PC-9 (cell line): ENCODE measurements at regions not wholly inside any gene's neighbourhood (a gene's known extent, or its start where the extent isn't known, plus 50 kb on each side); places are given as distances from the start of the nearest gene placed in this dataset.

Experiments
- BruUV-seq: library from RNA; stranded (reverse); fragments of 400-500 nt; replicated peaks from 2 replicates; lab custom pipeline; 2021; lab: Mats Ljungman, UMichigan
- CTCF ChIA-PET: fragments of 300-600 bp; sonication (Branson Sonifier 250); formaldehyde crosslinking; loops from one replicate; lab custom pipeline; 2022; ENCODE audit warnings: antibody characterized with exemption; lab: Charles Lee
- POLR2A ChIA-PET: fragments of 300-600 bp; sonication (Branson Sonifier 250); formaldehyde crosslinking; loops from one replicate; lab custom pipeline; 2022; ENCODE audit warnings: antibody characterized with exemption; ENCODE audit not compliant: unreplicated experiment; lab: Charles Lee
- DNase-seq, 2 experiments: peaks; one replicate each; pipeline versions ENCODE4 v3.0.0 to v3.0.0-alpha.2; 2015 to 2022; ENCODE audit warnings: mixed read lengths in 1 of 2
- H2AFZ ChIP-seq: fragments of 200-600 bp; sonication (generic); 2 replicates; pipeline ENCODE4 v1.8.1; 2017; ENCODE audit warnings: antibody characterized with exemption
- H3F3A ChIP-seq: fragments of 200-600 bp; sonication (generic); 2 replicates; pipeline ENCODE4 v1.8.1; 2017; ENCODE audit warnings: antibody characterized with exemption, mild to moderate bottlenecking, low read depth; ENCODE audit not compliant: insufficient read depth
- H3K27ac ChIP-seq: fragments of 200-600 bp; sonication (generic); 2 replicates; pipeline ENCODE4 v1.6.1; 2016; ENCODE audit warnings: mixed run types
- H3K27me3 ChIP-seq: fragments of 200-600 bp; sonication (generic); 2 replicates; pipeline ENCODE4 v1.6.1; 2016; ENCODE audit warnings: low read depth, mixed run types; ENCODE audit not compliant: insufficient read depth
- H3K36me3 ChIP-seq: fragments of 200-600 bp; sonication (generic); 2 replicates; pipeline ENCODE4 v1.6.1; 2016; ENCODE audit warnings: low read depth, mixed run types
- H3K4me1 ChIP-seq: fragments of 200-600 bp; sonication (generic); replicated peaks from 2 replicates; pipeline ENCODE4 v1.6.1; 2016; ENCODE audit warnings: mixed run types; ENCODE audit not compliant: insufficient read depth
- H3K4me2 ChIP-seq: fragments of 200-600 bp; sonication (generic); 2 replicates; pipeline ENCODE4 v1.6.1; 2017; ENCODE audit warnings: mixed run types
- H3K4me3 ChIP-seq: fragments of 200-600 bp; sonication (generic); 2 replicates; pipeline ENCODE4 v1.6.1; 2016; ENCODE audit warnings: mixed run types
- H3K79me2 ChIP-seq: fragments of 200-600 bp; sonication (generic); 2 replicates; pipeline ENCODE4 v1.6.1; 2017; ENCODE audit warnings: low read depth, mixed run types
- H3K9me2 ChIP-seq: fragments of 200-600 bp; sonication (generic); 2 replicates; pipeline ENCODE4 v1.8.1; 2017; ENCODE audit warnings: mild to moderate bottlenecking; ENCODE audit not compliant: insufficient read depth
- H3K9me3 ChIP-seq: fragments of 200-600 bp; sonication (generic); 2 replicates; pipeline ENCODE4 v1.8.1; 2016; ENCODE audit warnings: low read depth; ENCODE audit not compliant: insufficient read depth
- H4K20me1 ChIP-seq: fragments of 200-600 bp; sonication (generic); 2 replicates; pipeline ENCODE4 v1.8.1; 2017; ENCODE audit not compliant: insufficient read depth
- EZH2 ChIP-seq: fragments of 200-600 bp; sonication (generic); IDR thresholded peaks from 2 replicates; pipeline ENCODE4 v1.8.0; 2017; ENCODE audit warnings: antibody characterized with exemption, low read depth
- intact Hi-C: fragments of 100-400 bp; cut with micrococcal nuclease; formaldehyde crosslinking; loops from one replicate; pipeline ENCODE4 v1.10.0; 2022; ENCODE audit not compliant: unreplicated experiment
- TF ChIP-seq, protein P1 (sequence below): fragments of 200-600 bp; sonication (generic); conservative IDR thresholded peaks from 2 replicates; pipeline ENCODE4 v1.6.1; 2017; ENCODE audit warnings: mixed run types, antibody characterized with exemption, mild to moderate bottlenecking, moderate library complexity

DNA sequence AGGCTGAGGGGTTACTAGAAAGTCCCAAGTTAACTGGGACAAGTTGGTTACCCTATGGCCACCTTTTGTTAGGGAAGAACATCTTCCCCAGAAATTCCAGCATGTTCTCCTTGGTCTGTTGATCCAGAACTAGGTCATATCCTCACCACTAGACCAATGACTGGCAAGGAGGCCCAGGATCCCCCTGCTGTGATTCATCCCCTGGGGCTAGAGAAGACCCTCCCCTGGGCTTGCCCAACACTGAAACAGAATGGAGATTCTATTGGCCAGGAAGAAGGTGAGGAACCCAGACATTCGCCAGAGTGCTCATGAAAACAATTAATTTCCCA lies 90.1 kb upstream of the SIM2 start:
- no peak overlapping the region for H2AFZ ChIP-seq
- no peaks in the 10 kb centered on the region for H3K27me3 ChIP-seq
- no peak overlapping the region for H3K4me2 ChIP-seq
- no peak overlapping the region for H3K4me3 ChIP-seq
- CTCF ChIA-PET = no interaction called here
- intact Hi-C loops = no loop called here
- DNase-seq = no peak
- POLR2A ChIA-PET = no interaction called here
- no peaks in the 10 kb centered on the region for H4K20me1 ChIP-seq
- no TSS peak for BruUV-seq
- H3K9me3 ChIP-seq = no peaks in the 10 kb centered on the region
- no peaks in the 10 kb centered on the region for H3K79me2 ChIP-seq
- no peaks in the 10 kb centered on the region for H3F3A ChIP-seq
- no peaks in the 10 kb centered on the region for H3K9me2 ChIP-seq
- H3K4me1 ChIP-seq = no peaks in the 10 kb centered on the region
- H3K27ac ChIP-seq = no peak overlapping the region
- no peaks in the 10 kb centered on the region for H3K36me3 ChIP-seq
- TF ChIP-seq EZH2 = no peak
- TF ChIP-seq, protein P1, sequence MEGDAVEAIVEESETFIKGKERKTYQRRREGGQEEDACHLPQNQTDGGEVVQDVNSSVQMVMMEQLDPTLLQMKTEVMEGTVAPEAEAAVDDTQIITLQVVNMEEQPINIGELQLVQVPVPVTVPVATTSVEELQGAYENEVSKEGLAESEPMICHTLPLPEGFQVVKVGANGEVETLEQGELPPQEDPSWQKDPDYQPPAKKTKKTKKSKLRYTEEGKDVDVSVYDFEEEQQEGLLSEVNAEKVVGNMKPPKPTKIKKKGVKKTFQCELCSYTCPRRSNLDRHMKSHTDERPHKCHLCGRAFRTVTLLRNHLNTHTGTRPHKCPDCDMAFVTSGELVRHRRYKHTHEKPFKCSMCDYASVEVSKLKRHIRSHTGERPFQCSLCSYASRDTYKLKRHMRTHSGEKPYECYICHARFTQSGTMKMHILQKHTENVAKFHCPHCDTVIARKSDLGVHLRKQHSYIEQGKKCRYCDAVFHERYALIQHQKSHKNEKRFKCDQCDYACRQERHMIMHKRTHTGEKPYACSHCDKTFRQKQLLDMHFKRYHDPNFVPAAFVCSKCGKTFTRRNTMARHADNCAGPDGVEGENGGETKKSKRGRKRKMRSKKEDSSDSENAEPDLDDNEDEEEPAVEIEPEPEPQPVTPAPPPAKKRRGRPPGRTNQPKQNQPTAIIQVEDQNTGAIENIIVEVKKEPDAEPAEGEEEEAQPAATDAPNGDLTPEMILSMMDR = no peak

DNA sequence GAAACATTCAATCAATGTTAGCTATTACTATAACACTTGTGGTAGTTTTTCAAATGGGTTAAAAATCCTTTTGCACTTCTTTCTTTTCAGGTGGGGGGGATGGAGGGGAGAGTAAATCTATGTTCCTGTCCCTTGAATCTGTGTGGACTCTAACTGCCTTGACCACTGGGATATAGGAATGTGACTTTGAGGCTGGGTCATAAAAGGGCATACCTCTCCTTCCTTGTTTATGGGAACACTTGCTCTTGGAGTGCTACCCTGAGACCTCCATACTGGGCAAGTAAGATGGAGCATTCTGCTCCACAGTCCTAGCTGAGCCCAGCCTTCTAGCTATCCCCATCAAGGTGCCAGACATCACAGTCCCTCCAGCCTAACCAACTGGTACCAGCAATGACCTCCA lies 89.3 kb upstream of the SIM2 start:
- H3F3A ChIP-seq = no peaks in the 10 kb centered on the region
- H2AFZ ChIP-seq = no peak overlapping the region
- BruUV-seq = no TSS peak
- no peak for TF ChIP-seq EZH2
- TF ChIP-seq, protein P1 = no peak
- ChIA-PET POLR2A (no interaction called here), CTCF (interaction anchor here (0.7 kb wide), 1 partner anchor 240 kb away, joined by 3 read pairs; no protein-coding TSS in a partner anchor)
- no peak overlapping the region for H3K4me3 ChIP-seq
- no peaks in the 10 kb centered on the region for H3K79me2 ChIP-seq
- H3K27me3 ChIP-seq = no peaks in the 10 kb centered on the region
- H3K9me3 ChIP-seq = no peaks in the 10 kb centered on the region
- no peak overlapping the region for H3K4me2 ChIP-seq
- H4K20me1 ChIP-seq = no peaks in the 10 kb centered on the region
- no peaks in the 10 kb centered on the region for H3K36me3 ChIP-seq
- no peaks in the 10 kb centered on the region for H3K9me2 ChIP-seq
- intact Hi-C loops = no loop called here
- no peak overlapping the region for H3K27ac ChIP-seq
- no peak for DNase-seq
- H3K4me1 ChIP-seq = no peaks in the 10 kb centered on the region

DNA sequence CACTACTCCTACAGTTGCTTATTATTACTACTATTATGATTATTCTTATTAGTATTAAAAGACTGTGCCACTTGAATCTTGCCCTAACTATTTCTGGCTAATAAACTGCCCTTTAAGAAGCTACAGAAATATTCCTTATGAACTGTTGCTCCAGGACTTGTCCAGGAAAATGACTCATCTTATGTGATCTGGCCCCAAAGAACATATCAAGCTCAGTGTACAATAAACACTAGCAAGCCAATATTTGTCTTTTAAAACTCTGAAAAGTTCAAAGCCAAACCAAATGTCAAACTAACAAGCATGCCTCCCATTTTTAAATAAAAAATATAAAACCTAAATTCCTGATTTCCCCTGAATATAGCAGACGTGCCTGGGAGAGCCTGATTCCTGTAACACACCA lies 88.7 kb upstream of the SIM2 start:
- ChIA-PET POLR2A (no interaction called here), CTCF (no interaction called here)
- BruUV-seq = no TSS peak
- H3K36me3 ChIP-seq = no peaks in the 10 kb centered on the region
- no peaks in the 10 kb centered on the region for H4K20me1 ChIP-seq
- intact Hi-C loops = no loop called here
- H3F3A ChIP-seq = no peaks in the 10 kb centered on the region
- H2AFZ ChIP-seq = no peak overlapping the region
- no peaks in the 10 kb centered on the region for H3K9me3 ChIP-seq
- no peaks in the 10 kb centered on the region for H3K79me2 ChIP-seq
- no peak overlapping the region for H3K4me2 ChIP-seq
- H3K9me2 ChIP-seq = no peaks in the 10 kb centered on the region
- H3K4me3 ChIP-seq = no peak overlapping the region
- H3K27me3 ChIP-seq = no peaks in the 10 kb centered on the region
- H3K4me1 ChIP-seq = no peaks in the 10 kb centered on the region
- no peak for DNase-seq
- TF ChIP-seq EZH2 = no peak
- TF ChIP-seq, protein P1 = no peak
- no peak overlapping the region for H3K27ac ChIP-seq
